Natural killer cell treated with Interleukin-12 subunit alpha and Interleukin-12 subunit beta and Interleukin-15 and Interleukin-18, amount 100 ng/mL, for 72 hours (primary cell): ENCODE measurements at regions not wholly inside any gene's neighbourhood (a gene's known extent, or its start where the extent isn't known, plus 50 kb on each side); places are given as distances from the start of the nearest gene placed in this dataset.

Experiments
- ATAC-seq, 2 donors: fragments of 150-1000 bp; cut with Tn5 transposase in 1 of 2; sonication (Bioruptor Pico), chemical (Tn5 transposase) in 1 of 2; 2 replicates each; pipeline ENCODE4 v1.10.0; 2021
- DNase-seq: peaks from one replicate; pipeline ENCODE4 v3.0.0; 2022; ENCODE audit warnings: low spot score
- H3K27ac Mint-ChIP-seq, 2 donors: 1 replicate in 1 of 2; 2 replicates in 1 of 2; pipeline ENCODE4 v1.8.0; 2022; ENCODE audit warnings: mixed read lengths in 2 of 2, mild to moderate bottlenecking in 1 of 2, moderate library complexity in 1 of 2
- H3K27me3 Mint-ChIP-seq, 2 donors: 1 replicate in 1 of 2; 2 replicates in 1 of 2; pipeline ENCODE4 v1.8.0; 2022; ENCODE audit warnings: mixed read lengths in 2 of 2
- H3K36me3 Mint-ChIP-seq: one replicate; pipeline ENCODE4 v1.8.0; 2022; ENCODE audit warnings: mixed read lengths
- H3K4me1 Mint-ChIP-seq, 2 donors: 1 replicate in 1 of 2; 2 replicates in 1 of 2; pipeline ENCODE4 v1.8.0; 2022; ENCODE audit warnings: low read depth in 2 of 2, mixed read lengths in 2 of 2, mild to moderate bottlenecking in 1 of 2
- H3K4me3 Mint-ChIP-seq: one replicate; pipeline ENCODE4 v1.8.0; 2022; ENCODE audit warnings: mixed read lengths
- H3K9me3 Mint-ChIP-seq: 2 replicates; pipeline ENCODE4 v1.8.0; 2022; ENCODE audit warnings: mixed read lengths

- Mint-ChIP-seq H3K4me1 (no peaks in the 10 kb centered on the region), H3K27me3 (peaks cover 5 to 8% of the 10 kb centered on the region in 2 donors), H3K4me3 (no peak overlapping the region), H3K36me3 (no peaks in the 10 kb centered on the region), H3K27ac (no peak overlapping the region), H3K9me3 (peaks cover 3% of the 10 kb centered on the region)
- DNase-seq (no peak), ATAC-seq (no peak)
Measured at GRCh38 chr20:54398814-54399213, 76.6 kb upstream of the DOK5 start.

- Mint-ChIP-seq H3K36me3 (no peaks in the 10 kb centered on the region), H3K4me1 (no peaks in the 10 kb centered on the region), H3K4me3 (no peak overlapping the region), H3K27ac (no peak overlapping the region), H3K9me3 (no peaks in the 10 kb centered on the region), H3K27me3 (peaks cover 4 to 8% of the 10 kb centered on the region in 2 donors)
- DNase-seq (no peak), ATAC-seq (no peak)
Measured at GRCh38 chr20:54405540-54405939, 69.9 kb upstream of the DOK5 start.

GRCh38 chr20:54407459-54407858, 67.9 kb upstream of the DOK5 start:
- Mint-ChIP-seq H3K4me1 (no peaks in the 10 kb centered on the region), H3K9me3 (no peaks in the 10 kb centered on the region), H3K4me3 (no peak overlapping the region), H3K27ac (no peak overlapping the region), H3K27me3 (peaks cover 4 to 13% of the 10 kb centered on the region in 2 donors), H3K36me3 (no peaks in the 10 kb centered on the region)
- DNase-seq (no peak), ATAC-seq (no peak)

GRCh38 chr20:54415967-54416366, 59.4 kb upstream of the DOK5 start:
- DNase-seq, result no peak
- no peaks in the 10 kb centered on the region for H3K4me1 Mint-ChIP-seq
- ATAC-seq, result no peak
- peaks cover 7 to 38% of the 10 kb centered on the region in 2 donors for H3K27me3 Mint-ChIP-seq
- no peak overlapping the region for H3K27ac Mint-ChIP-seq
- no peaks in the 10 kb centered on the region for H3K9me3 Mint-ChIP-seq
- H3K4me3 Mint-ChIP-seq, result no peak overlapping the region
- H3K36me3 Mint-ChIP-seq, result no peaks in the 10 kb centered on the region

- Mint-ChIP-seq H3K9me3 (no peaks in the 10 kb centered on the region), H3K36me3 (no peaks in the 10 kb centered on the region), H3K4me1 (no peaks in the 10 kb centered on the region), H3K4me3 (no peak overlapping the region), H3K27me3 (peaks cover 7 to 38% of the 10 kb centered on the region in 2 donors), H3K27ac (no peak overlapping the region)
- DNase-seq (no peak), ATAC-seq (no peak)
Measured at GRCh38 chr20:54416770-54417169, 58.6 kb upstream of the DOK5 start.

- Mint-ChIP-seq H3K9me3 (peaks cover 4% of the 10 kb centered on the region), H3K4me3 (no peak overlapping the region), H3K27me3 (peaks cover 7 to 30% of the 10 kb centered on the region in 2 donors), H3K4me1 (no peaks in the 10 kb centered on the region), H3K27ac (no peak overlapping the region), H3K36me3 (no peaks in the 10 kb centered on the region)
- no peak for ATAC-seq
- no peak for DNase-seq
Measured at GRCh38 chr20:54419531-54419930, 55.9 kb upstream of the DOK5 start.
